HG03457 (cell line): ENCODE measurements at regions not wholly inside any gene's neighbourhood (a gene's known extent, or its start where the extent isn't known, plus 50 kb on each side); places are given as distances from the start of the nearest gene placed in this dataset.
"Not testable (repeated sequence)": the region's sequence is repeated elsewhere in the genome, so short reads cannot be mapped to it uniquely, and the experiment has no call there.

Experiments used
- ATAC-seq: cut with Tn5 transposase; IDR thresholded peaks from one replicate; pipeline ENCODE4 v1.9.1; 2021; ENCODE audit warnings: moderate number of reproducible peaks; ENCODE audit not compliant: unreplicated experiment

DNA sequence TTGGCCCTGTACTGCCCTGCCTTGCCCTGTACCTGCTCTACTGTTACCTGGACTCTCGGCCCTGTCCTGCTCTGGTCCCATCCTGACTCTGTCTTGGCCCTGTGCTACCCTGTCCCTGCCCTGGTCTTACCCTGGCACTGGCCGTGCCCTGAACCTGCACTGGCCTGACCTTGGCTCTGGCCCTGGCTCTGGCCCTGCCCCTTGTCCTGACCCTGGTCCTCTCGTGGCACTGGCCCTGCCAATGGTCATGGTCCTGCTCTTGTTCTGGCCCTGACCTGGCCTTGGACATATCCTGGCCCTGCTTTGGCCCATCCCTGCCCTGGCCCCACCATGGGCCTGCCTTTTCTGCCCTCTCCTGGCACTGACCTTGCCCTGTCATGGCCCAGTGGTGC is 251.3 kb downstream of the TP53TG3F start:
- not testable (repeated sequence) for ATAC-seq

DNA sequence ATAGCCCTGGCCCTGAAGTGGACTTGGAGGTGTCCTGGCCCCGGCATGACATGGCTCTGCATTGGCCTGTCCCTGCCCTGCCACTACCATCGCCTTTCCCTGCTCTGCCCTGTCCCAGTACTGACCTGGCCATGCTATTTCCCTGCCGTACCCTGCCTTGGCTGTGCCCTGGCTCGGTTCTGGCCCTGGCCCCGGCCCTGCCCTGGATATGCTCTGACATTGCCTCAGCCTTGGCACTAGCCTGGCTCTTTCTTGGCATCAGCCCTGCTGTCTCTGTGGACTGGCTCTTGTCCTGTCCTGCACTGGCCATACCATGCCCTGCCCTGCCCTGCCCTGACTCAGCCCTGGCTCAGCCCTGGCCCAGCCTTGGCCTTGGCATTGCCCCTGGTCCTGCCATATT is 252.2 kb downstream of the TP53TG3F start:
- ATAC-seq = not testable (repeated sequence)

DNA sequence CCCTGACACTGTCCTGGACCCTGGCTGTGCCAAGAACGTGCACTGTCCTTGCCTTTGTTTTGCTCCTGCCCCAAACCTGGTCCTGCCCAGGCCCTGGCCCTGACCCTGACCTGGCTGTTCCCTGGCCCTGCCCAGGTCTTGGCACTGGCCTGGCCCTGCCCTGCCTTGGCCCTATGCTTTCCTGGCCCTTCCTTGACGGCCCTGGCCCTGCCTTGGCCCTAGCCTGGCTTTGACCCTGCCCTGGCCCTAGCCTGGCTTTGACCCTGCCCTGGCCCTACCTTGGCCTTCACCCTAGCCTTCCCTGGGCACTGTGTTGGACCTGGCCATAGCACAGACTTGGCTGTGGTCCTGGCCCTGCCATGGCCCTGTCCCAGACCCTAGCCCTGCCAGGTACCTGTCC is 252.9 kb downstream of the TP53TG3F start:
- ATAC-seq = not testable (repeated sequence)

DNA sequence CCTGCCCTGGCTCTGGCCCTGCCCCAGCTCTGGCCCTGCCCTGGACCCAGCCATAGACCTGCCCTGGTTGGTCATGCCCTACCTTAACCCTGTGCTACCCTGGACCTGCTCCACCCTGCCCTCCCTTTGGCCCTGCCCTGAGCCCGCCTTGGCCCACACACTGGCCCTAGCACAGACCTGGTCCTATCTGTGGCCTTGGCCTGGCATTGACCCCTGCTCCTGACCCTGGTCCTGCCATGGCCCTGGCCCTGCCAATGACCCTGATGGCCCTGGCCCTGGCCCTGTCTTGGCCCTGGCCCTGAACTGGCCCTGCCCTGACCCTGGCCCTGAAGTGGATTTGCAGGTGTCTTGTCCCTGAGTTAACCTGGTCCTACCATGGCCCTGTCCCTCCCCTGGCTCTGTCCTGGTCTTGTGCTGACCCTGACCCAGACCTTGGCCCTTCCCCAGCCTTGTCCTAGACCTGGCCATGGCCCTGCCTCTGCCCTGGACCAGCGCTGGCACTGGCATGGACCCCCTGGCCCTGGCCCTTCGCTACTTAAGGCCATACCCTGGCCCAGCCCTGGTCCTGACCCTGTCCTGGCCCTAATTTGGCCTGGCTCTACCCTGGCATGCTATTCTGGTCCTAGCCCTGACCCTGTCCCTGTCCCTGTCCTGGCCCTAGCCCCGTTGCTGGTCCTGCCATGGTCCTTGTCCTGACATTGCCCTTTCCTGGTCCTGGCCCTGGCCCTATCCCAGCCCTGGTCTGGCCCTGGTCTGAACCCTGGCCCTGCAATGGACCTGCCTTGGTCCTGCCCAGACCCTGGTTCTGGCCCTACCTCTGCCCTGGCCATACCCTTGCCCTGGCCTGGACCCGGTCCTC is 253.7 kb downstream of the TP53TG3F start:
- not testable (repeated sequence) for ATAC-seq

- not testable (repeated sequence) for ATAC-seq
These were observed 254.5 kb downstream of the TP53TG3F start for GRCh38 chr16:33713710-33714538.

DNA sequence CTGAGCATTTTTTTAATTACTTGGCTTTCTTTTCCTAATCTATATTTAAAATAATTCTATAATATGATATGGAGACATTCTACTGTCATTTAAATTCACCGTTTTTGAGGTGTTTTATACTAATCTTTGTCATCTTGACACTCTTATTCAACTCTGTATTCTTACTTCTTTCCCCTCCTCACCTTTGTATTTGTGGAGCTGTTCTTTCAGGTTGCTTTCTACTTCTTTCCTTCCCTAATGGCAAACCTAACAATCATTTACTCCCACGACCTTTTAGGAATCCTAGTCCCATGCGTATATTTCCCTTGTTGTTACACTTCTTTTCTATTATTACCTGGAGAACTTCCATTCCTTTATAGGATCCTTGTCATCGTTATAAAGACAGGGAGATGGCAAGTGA is 271.8 kb downstream of the TP53TG3F start:
- not testable (repeated sequence) for ATAC-seq

GRCh38 chr16:33734650-33735049 is 275.2 kb downstream of the TP53TG3F start:
- not testable (repeated sequence) for ATAC-seq

GRCh38 chr16:33766869-33767765 is 307.7 kb downstream of the TP53TG3F start:
- ATAC-seq = not testable (repeated sequence)

DNA sequence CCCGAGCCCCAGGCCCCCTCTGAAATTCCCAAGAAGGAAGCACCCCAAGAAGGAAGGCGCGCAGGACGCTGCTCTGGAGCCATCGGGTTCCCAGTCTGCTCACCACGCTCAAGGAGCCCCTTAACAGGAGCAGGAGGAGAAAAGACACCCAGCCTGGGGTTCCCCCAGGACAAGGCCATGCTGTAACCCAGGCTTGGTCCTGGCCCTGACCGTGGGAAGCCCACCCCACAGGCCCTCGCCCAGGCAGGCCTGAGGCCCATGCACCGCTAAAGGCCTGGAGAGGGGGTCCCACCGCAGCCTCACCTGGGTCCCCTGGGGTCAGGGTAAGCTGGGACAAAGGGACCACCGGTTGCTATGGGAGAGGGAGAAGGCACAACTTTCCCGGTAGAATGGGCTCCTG is 309.3 kb downstream of the TP53TG3F start:
- not testable (repeated sequence) for ATAC-seq

DNA sequence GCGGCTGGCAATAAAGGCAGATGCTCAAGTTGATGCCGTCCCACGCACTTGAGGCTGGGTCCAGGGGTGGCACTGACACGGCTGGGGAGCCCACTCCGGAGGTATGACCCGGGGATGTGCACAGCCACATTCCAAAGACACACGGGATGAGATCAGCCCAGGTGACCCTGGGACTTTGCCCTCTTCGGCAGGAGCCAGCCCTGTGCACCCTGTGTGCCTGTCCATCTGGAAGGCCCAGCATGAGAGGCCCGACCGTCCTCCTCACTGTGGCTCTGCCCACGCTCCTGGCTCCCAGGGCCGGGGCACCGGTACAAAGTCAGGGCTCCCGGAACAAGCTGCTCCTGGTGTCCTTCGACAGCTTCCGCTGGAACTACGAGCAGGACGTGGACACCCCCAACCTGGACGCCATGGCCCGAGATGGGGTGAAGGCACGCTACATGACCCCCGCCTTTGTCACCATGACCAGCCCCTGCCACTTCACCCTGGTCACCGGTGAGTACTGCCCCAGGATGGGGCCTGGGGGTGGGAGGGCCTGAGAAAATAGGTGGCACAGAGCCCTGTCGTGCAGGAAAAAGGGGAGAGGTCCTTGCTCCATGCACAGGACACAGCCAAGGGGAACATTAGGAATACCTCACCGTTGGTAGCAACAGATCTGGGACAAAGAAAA is 309.9 kb downstream of the TP53TG3F start:
- ATAC-seq = not testable (repeated sequence)

GRCh38 chr16:33770478-33770877 is 311.1 kb downstream of the TP53TG3F start:
- not testable (repeated sequence) for ATAC-seq

- not testable (repeated sequence) for ATAC-seq
These were observed 311.8 kb downstream of the TP53TG3F start for GRCh38 chr16:33771211-33771610.

- ATAC-seq = not testable (repeated sequence)
These were observed 314.6 kb downstream of the TP53TG3F start for GRCh38 chr16:33773966-33774365.

DNA sequence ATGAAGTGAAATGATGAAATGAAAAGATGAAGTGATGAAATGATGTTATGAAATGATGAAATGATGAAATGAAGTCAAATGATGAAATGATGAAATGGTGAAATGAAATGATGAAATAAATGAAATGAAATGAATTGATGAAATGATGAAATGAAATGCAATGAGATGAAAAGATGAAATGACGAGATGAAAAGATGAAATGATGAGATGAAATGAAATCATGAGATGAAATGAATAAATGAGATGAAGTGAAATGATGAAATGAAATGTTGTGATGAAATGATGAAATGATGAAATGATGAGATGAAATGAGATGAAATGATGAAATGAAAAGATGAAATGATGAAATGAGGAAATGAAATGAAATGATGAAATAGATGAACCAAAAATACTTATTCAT is 315.3 kb downstream of the TP53TG3F start:
- ATAC-seq = not testable (repeated sequence)

DNA sequence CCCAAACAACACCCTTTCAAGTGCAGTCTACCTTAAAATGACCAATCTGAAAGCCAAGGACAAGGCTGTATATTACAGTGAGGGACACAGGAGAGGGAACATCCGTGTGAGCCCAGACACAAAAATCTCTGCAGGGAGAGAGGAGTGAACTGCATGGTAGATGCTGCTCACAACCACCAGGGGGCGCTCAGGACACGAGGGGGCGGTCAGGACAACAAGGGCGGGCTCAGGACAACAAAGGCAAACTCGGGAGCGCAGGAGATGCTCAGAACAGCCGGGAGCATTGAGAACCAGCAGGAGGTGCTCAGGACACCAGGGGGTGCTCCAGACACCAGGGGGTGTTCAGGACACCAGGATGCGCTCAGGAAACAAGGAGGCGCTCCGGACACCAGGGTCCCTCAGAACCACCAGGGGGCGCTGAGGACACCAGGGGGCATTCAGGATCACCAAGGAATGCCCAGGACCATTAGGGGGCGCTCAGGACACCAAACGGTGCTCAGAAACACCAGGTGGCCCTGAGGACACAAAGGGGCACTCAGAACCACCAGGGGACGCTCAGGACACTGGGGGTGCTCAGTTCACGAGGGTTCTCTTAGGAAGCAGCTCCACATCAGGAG is 357.0 kb downstream of the TP53TG3F start:
- not testable (repeated sequence) for ATAC-seq

DNA sequence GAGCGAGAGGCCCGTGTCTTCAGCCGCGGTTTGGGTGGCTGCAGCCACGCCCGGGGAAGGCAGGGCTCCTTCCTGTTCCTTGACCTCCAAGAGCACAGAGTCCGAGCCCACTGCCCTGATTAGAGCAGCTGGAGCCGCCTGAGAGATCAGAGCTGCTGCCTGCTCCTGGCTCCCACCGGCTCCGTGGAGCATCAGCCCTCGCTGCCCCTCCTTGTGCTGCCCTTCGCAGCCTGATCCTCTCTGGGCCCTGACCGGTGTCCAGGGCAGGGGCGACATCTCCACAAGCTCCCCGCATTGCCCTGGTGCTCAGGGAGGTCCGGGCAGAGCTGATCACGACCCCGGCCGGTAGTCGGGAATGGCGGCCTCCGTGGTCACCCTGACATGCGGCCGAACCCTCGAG is 365.3 kb downstream of the TP53TG3F start:
- ATAC-seq = not testable (repeated sequence)

GRCh38 chr16:33827522-33827921 is 368.1 kb downstream of the TP53TG3F start:
- ATAC-seq = not testable (repeated sequence)

DNA sequence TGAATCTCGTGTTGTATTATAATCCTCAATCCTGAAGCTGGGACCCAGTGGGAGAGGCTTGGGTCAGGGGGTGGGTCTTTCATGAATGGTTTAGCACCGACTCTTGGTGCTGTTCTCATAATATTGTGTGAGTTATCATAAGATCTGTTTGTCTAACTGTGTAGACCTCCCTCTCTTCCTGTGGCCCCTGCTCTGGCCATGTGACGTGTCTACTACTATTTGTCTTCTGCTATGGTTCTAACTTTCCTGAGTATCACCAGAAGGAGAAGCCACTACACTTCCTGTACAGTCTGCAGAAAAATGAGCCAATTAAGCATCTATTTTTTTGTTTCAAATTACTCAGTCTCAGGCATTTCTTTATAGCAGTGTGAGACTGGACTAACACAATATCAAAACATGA is 379.7 kb downstream of the TP53TG3F start:
- ATAC-seq = not testable (repeated sequence)

DNA sequence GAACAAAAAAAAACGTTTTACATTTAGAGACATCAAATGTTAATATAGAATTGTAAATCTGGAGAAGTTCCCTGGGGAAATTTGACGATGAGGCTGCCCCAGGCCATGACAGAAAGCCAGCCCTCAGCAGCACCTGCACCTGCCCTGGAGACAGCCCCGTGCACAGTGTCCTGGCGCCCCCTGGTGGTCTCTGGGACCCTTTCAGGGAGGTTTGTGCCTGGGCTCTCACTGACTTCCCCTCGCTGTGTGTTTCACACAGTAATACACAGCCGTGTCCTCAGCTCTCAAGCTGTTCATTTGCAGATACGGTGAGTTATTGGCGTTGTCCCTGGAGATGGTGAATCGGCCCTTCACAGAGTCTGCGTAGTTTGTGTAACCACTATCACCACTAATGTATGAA is 385.1 kb downstream of the TP53TG3F start:
- ATAC-seq = not testable (repeated sequence)
